Prostate gland (tissue), 1 donor: ENCODE measurements at regions not wholly inside any gene's neighbourhood (a gene's known extent, or its start where the extent isn't known, plus 50 kb on each side); places are given as distances from the start of the nearest gene placed in this dataset.

Experiments
- POLR2A ChIP-seq: fragments of 450-650 bp; IDR thresholded peaks from one replicate; pipeline ENCODE4 v1.6.1; 2016; ENCODE audit warnings: antibody characterized with exemption, mild to moderate bottlenecking
- POLR2AphosphoS5 ChIP-seq: sonication (generic); formaldehyde crosslinking; IDR thresholded peaks from one replicate; pipeline ENCODE4 v1.6.1; 2017; ENCODE audit warnings: antibody characterized with exemption

GRCh38 chr18:41576643-41577042 is 378.4 kb upstream of the PIK3C3 start:
- TF ChIP-seq POLR2A = no peak
- no peak for TF ChIP-seq POLR2AphosphoS5
